Activated gamma-delta T cell treated with Interleukin-2 at 50 U/mL for 16 hours (primary cell): ENCODE measurements at regions not wholly inside any gene's neighbourhood (a gene's known extent, or its start where the extent isn't known, plus 50 kb on each side); places are given as distances from the start of the nearest gene placed in this dataset.
"Not testable (repeated sequence)": the region's sequence is repeated elsewhere in the genome, so short reads cannot be mapped to it uniquely, and the experiment has no call there.

Source experiments
- DNase-seq: peaks from one replicate; pipeline ENCODE4 v3.0.0-alpha.2; 2020

GRCh38 chr4:108453366-108453765 is 167.0 kb upstream of the RPL34 start:
- no peak for DNase-seq

DNA sequence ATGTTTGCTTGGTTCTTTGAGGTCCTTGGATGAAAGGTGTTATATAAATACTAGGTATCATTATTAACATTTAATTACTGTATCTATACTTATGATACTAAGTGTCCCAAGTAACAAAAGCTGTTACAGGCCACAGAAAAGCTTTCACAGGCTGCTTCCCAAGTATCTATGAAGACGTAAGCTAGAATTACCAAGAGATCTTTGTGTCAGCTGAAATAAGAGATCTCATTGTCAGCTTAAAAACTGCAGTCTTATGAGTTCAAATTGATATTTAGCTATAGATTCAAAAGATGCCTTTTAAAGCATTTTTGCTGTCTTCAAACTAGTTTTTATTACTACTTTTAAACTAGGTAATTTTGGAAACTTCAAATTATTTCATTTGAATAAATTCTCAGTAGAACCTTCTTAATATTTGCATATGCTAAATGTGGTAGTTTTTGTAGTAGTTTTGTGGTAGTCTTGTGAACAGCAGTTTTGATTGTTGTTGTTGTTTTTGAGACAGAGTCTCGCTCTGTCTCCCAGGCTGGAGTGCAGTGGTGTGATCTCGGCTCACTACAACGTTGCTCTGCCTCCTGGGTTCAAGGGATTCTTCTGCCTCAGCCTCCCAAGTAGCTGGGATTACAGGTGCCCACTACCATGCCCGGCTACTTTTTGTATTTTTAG is 170.0 kb upstream of the RPL34 start:
- DNase-seq: no peak

DNA sequence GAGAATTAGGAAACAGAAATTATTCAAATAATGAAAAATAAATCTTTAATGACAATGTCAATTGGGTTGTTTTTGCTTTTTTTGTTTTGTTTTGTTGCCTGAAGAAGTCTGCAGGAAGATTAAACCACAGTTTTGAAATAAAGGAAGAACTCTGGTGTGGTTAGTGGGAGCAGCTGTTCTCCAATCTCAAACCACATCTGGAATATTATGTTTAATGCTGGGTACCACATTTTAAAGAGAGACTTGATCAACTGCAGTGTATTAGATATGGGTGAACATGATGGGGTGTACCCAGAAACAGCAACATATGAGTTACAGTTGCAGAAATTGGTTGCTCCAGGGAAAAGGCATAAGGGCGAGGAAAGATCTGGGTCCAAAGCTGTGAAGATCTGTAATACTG is 171.2 kb upstream of the RPL34 start:
- DNase-seq: no peak

DNA sequence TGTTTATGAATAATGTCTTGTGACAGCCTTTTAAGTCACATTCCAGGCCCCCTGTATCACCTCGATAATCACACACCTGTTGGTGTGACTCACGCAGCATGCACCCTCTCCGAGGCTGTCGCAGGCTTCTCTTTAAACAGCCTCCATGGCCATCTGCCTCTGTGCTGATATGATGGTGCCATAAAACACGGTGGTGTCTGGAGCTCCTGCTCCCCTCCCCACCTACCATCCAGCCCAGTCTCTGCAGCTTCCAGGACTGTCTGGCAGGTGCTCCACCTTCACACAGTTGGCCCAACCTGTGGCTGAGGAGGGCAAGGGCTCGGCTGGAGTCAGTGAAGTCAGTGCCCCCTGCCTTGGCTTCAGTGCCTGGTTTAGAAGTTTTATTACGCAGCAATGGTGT is 173.8 kb upstream of the RPL34 start:
- no peak for DNase-seq

GRCh38 chr4:108445716-108446115 is 174.7 kb upstream of the RPL34 start:
- DNase-seq: no peak

DNA sequence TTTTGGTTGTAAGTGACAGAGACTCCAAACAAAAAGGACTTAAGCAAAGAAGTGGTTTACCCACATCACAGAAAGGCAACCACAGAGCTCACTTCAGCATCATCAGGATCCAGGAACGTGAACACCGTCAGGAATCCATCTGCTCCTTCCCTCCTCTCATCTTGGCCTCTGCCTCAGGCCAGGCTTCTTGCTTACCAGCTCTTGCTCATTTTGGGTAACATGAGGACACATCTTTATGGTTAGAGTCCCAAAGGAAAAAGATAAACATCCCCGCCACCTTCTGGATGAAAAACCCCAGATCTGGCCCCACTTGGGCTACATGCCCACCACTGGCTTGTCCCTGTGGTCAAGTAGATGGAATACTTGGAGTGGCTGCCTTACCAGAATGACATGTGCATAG is 176.8 kb upstream of the RPL34 start:
- no peak for DNase-seq

DNA sequence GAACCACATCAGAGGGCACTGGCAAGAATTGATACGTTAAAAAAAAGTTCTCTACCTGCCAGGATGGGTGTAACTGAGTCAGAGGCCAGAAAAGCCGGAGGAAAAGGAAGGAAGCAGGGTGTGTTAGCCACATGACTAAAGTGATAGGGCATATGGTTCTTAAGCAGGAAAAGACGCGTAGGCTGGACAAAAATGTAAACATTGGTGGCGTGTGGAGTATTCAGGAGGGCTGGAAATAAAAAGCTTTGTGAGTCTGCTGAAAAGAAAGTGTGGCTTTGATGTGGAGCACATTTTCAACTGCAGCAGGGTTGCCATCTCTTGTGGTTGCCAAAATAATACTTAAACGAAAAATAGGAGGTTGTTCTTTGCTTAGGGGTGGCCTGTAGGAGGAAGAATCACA is 186.5 kb upstream of the RPL34 start:
- peak; percentile 20 for DNase-seq

DNA sequence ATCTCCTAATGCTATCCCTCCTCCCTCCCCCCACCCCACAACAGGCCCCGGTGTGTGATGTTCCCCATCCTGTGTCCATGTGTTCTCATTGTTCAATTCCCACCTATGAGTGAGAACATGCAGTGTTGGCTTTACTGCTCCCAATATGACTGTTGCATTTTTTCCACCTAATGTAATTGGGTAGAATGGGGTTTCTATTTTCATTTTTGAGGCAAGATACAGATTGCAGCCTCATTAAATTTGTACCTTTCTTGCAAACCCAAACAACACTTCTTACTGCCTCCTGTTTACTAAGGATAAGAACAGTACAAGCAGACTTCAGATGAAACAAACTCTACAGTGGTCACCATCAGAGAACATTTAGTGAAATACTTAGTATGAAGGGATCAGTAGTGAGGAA is 187.0 kb upstream of the RPL34 start:
- not testable (repeated sequence) for DNase-seq

DNA sequence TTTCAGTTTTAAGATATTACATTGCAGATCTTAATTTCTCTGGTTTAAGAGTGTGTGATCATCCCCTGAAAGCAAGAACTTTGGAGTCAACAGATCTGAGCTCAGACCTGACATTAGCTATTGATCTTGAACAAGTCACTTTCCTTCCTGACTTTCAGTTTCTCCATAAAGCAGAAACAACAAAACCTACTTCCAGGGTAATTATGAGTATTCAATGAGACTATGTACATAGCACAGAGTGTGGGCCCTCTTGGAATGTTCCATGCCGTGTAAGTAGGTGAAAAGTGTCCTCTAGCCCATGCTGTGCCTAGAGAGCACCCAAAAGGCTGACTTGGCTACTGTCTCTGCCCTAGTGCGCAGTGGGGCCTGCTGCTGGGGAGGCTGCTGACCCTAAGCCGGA is 188.0 kb upstream of the RPL34 start:
- no peak for DNase-seq

DNA sequence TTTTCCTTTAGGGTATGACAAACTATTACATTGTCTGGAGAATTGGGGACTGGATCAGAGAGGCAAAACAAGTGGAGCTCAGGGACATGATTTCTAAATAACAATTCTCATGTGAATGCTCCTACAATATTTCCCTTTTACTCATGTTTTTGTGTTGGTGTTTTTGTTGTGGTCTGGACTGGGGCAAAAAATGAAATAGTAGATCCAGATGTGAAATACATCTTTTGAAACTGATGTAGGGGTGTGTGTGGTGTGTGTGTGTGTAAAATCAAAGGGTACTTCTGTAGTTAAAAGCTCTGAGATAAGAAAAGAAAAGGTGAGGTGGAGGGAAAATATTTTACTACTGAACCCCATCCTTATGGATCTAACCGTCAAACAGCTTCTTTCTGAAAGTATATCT is 188.4 kb upstream of the RPL34 start:
- DNase-seq: no peak

- no peak for DNase-seq
Measured at GRCh38 chr4:108430921-108431320, 189.5 kb upstream of the RPL34 start.

DNA sequence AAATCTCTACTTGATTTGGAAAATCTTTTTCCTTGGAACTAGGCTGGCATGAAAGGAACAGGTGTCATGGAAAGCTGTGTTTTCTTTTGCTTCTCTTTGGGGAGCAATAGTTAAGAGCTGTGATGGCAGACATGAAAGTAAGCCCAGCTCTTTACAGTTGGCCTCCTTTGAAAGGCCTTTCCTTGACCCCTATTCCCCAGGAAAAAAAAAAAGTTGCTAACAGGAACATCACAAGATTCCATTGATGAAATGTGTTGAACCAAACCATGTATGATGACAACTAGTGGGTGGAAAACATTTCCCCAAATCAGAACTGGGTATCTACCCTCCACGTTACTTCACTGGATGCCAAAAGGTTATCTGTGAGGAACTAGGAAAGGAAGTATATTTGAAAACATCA is 190.7 kb upstream of the RPL34 start:
- no peak for DNase-seq

DNA sequence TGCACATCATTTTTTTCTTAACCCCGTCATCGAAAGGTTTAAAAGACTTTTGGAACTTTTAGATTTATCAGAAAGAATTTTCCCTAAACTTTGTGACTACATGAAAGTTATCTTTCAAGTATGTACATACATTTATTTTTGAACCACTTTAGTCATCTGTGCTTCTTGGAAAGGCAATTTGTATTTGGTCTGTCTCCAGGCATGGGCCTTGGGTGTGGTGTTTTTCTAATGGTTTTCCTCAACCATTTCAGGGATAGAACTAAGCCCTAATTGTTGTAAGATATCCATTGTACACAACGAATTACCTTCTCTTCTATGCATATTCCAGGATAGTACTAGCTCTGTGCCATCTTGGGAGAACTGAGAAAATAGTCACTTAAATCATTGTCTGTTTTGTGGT is 191.5 kb upstream of the RPL34 start:
- DNase-seq: no peak

GRCh38 chr4:108427946-108428485 is 192.4 kb upstream of the RPL34 start:
- no peak for DNase-seq

DNA sequence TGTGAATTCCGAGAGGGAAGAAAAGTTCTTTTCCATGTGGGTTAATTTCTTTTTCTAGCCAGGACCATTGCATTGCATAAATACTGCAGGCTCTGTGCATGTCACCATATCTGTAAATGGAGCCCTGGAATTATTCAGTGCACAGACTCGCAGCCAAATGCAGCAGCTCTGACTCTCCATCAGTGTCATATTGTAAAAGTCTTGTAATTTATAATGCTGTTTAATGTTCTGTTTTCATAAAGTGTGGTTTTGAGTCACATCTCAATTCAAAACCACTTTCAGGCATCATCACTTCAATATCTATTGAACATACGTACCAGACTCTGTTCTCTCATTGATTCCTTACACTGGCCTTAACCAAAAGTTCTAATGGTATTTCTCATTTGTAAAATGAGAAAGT is 193.9 kb upstream of the RPL34 start:
- no peak for DNase-seq

- DNase-seq: no peak
Measured at GRCh38 chr4:108425988-108426387, 194.4 kb upstream of the RPL34 start.

DNA sequence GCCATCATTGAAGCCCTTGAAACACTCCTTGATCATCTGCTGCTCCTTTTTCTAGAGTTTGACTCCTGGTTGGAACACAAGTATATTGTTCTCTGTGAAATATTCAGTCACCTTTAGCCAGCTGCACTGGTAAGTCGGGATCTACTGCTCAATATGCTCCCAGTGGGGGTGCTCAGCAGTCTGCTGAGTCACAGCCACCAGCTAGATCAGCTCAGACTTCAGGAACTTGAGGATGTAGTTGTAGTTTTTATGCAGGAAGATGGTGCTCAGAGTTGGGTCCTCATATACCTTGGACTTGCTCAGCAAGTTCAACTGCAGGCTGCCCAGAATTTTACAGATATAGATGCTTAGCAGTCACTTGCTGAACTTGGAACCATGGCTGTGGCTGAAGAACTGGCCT is 202.5 kb upstream of the RPL34 start:
- DNase-seq: no peak

- DNase-seq: no peak
Measured at GRCh38 chr4:108416831-108417230, 203.5 kb upstream of the RPL34 start.

- no peak for DNase-seq
Measured at GRCh38 chr4:108415389-108415788, 205.0 kb upstream of the RPL34 start.

- DNase-seq: no peak
Measured at GRCh38 chr4:108411836-108412235, 208.5 kb upstream of the RPL34 start.

GRCh38 chr4:108409691-108410090 is 210.7 kb upstream of the RPL34 start:
- not testable (repeated sequence) for DNase-seq

- DNase-seq: no peak
Measured at GRCh38 chr4:108405586-108405985, 214.8 kb upstream of the RPL34 start.

DNA sequence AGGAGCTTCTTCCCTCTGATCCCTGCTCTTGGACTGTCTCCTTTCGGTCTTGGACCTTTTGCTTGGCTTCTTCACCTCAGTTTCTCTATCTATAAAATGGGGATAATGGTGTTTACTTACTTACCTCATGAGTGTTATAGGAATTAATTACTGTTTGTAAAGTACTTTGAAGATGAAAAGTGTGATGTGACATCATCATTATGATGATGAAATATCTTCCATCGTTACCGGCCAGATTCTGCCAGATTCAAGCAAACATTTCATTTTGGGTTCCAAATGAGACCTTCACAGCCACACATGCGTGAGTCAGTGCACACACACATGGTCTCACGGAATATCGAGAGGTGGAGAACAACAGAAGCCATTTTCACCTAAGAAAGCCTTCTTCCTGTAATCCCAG is 220.1 kb upstream of the RPL34 start:
- no peak for DNase-seq

DNA sequence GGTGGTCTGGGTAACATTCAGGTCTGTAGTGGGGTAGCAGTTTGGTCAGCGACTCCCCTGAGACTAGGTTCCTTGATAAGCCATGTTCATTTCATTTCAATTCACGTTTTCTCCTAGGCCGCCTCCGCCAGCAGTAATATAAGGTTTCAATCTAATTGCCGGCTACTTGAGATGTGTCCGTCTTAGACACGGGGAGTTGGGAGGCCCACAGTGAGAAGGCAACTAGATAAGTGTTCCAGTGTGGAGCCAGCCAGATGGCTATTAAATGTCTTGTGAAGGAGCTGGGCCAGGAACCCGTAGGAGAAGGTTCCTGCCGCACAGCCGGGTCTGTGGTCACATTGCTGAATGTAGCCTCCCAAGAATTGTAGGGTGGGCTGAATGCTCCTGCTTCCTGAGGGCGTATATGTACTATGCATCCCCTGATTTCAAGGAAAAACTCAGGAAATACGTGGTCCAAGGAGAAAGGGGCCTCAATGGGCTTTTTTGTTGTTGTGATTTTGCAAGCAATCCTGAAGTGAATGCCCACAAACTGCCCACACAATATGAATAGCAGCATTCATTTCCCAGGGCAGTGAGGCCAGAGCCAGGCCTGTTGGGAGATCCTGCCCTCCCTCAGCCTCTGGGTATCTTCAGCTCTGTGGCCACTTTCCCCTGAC is 220.6 kb upstream of the RPL34 start:
- no peak for DNase-seq

DNA sequence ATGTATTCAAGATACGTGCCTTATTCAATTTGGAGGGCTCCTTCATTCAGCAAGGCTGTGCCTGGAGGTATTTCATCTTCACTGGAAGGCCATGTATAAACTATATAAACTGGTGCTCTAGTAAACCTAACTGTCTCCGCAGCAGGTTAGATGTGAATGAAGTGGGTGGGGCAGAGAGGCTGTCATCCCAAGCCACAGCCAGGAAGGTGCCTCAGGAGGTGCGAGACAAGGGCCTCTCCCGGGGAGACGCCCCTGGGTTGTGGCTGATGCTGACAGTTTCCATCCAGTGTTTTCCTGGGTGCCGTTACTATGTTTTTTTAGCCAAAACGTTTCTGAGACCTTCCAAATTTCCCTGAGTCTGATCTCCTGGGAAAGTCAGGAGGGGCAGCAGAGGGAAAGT is 221.5 kb upstream of the RPL34 start:
- no peak for DNase-seq
